Caco-2 (cell line): ENCODE measurements at regions not wholly inside any gene's neighbourhood (a gene's known extent, or its start where the extent isn't known, plus 50 kb on each side); places are given as distances from the start of the nearest gene placed in this dataset.

Source experiments
- BruUV-seq: library from RNA; stranded (reverse); fragments of 400-500 nt; replicated peaks from 2 replicates; lab custom pipeline; 2021; lab: Mats Ljungman, UMichigan
- CTCF ChIA-PET: fragments of 300-600 bp; sonication (Branson Sonifier 250); formaldehyde crosslinking; loops from one replicate; lab custom pipeline; 2022; ENCODE audit warnings: antibody characterized with exemption; lab: Charles Lee
- POLR2A ChIA-PET: fragments of 300-600 bp; sonication (Branson Sonifier 250); formaldehyde crosslinking; loops from one replicate; lab custom pipeline; 2022; ENCODE audit warnings: antibody characterized with exemption; lab: Charles Lee
- DNase-seq, 2 experiments: peaks; one replicate each; pipeline versions ENCODE4 v3.0.0 to v3.0.0-alpha.2; 2020 to 2022
- H3K27me3 ChIP-seq: replicated peaks from 2 replicates; pipeline ENCODE4 v1.6.0; 2011; ENCODE audit warnings: low read length; ENCODE audit not compliant: control insufficient read depth, insufficient read depth
- H3K36me3 ChIP-seq: 2 replicates; pipeline ENCODE4 v1.5.1; 2011; ENCODE audit warnings: low read length; ENCODE audit not compliant: control insufficient read depth, insufficient read depth
- H3K4me1 ChIP-seq: fragments of 250-450 bp; sonication (Bioruptor Pico); 2 replicates; pipeline ENCODE4 v1.5.1; 2020; ENCODE audit warnings: mild to moderate bottlenecking
- H3K4me3 ChIP-seq: 2 replicates; pipeline ENCODE4 v1.5.1; 2011; ENCODE audit warnings: low read depth, mild to moderate bottlenecking, control low read depth, low read length
- H3K9me3 ChIP-seq: fragments of 250-450 bp; sonication (Bioruptor Pico); 2 replicates; pipeline ENCODE4 v1.5.1; 2020; ENCODE audit warnings: mild to moderate bottlenecking, moderate library complexity
- H3K27ac Mint-ChIP-seq: one replicate; pipeline ENCODE4 v1.8.0; 2022; ENCODE audit warnings: mixed read lengths; ENCODE audit not compliant: unreplicated experiment
- H3K27me3 Mint-ChIP-seq: one replicate; pipeline ENCODE4 v1.8.0; 2022; ENCODE audit warnings: mixed read lengths; ENCODE audit not compliant: insufficient read depth, unreplicated experiment
- H3K36me3 Mint-ChIP-seq: one replicate; pipeline ENCODE4 v1.8.0; 2022; ENCODE audit warnings: mild to moderate bottlenecking, mixed read lengths; ENCODE audit not compliant: insufficient read depth, unreplicated experiment
- H3K4me1 Mint-ChIP-seq: one replicate; pipeline ENCODE4 v1.8.0; 2022; ENCODE audit warnings: low read depth, mixed read lengths; ENCODE audit not compliant: unreplicated experiment
- H3K4me3 Mint-ChIP-seq: one replicate; pipeline ENCODE4 v1.8.0; 2022; ENCODE audit warnings: mild to moderate bottlenecking, moderate library complexity, mixed read lengths; ENCODE audit not compliant: unreplicated experiment
- H3K9me3 Mint-ChIP-seq: one replicate; pipeline ENCODE4 v1.8.0; 2022; ENCODE audit warnings: mixed read lengths; ENCODE audit not compliant: unreplicated experiment
- intact Hi-C: fragments of 100-400 bp; cut with micrococcal nuclease; formaldehyde crosslinking; loops from one replicate; pipeline ENCODE4 v1.10.0; 2022; ENCODE audit not compliant: unreplicated experiment
- TF ChIP-seq, protein P1 (sequence below), 2 experiments: fragments of 200-600 bp in 1 of 2; IDR thresholded peaks; 1 replicate in 1 of 2; 2 replicates in 1 of 2; pipeline versions ENCODE4 v1.5.1 to v1.8.0; 2011 to 2022; ENCODE audit warnings: antibody characterized with exemption in 1 of 2, control low read depth in 1 of 2, inconsistent platforms in 1 of 2, low read depth in 1 of 2, low read length in 1 of 2, mild to moderate bottlenecking in 1 of 2, moderate library complexity in 1 of 2; ENCODE audit not compliant: insufficient read depth in 1 of 2, severe bottlenecking in 1 of 2, unreplicated experiment in 1 of 2

DNA sequence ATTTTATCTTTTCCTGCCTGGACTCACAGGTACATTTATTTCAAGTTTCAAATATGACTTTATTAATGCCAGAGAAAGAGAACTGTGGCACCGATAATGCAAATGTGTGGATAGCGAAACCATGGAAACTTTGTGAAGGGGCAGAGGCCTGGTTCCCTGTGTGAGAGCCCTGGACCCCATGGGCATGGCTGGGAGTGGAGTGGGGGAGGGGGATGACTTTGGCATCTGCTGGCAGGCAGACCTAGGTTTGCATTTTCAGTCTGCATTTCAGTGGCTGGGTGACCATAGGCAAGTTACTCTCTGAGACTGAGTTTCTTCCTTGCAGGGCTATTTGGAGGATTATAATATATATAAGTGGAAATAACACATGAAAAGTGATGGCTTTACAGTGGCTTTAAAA is 163.8 kb upstream of the TMTC4 start:
- Mint-ChIP-seq H3K36me3 (no peaks in the 10 kb centered on the region), H3K9me3 (no peaks in the 10 kb centered on the region), H3K27ac (no peak overlapping the region), H3K4me1 (no peaks in the 10 kb centered on the region), H3K4me3 (no peak overlapping the region), H3K27me3 (no peaks in the 10 kb centered on the region)
- POLR2A ChIA-PET = no interaction called here
- DNase-seq = no peak
- no peak overlapping the region for H3K4me3 ChIP-seq
- CTCF ChIA-PET = no interaction called here
- H3K27me3 ChIP-seq = no peaks in the 10 kb centered on the region; the same call in 1 of the 2 replicates
- no TSS peak for BruUV-seq
- H3K4me1 ChIP-seq = no peaks in the 10 kb centered on the region
- H3K36me3 ChIP-seq = no peaks in the 10 kb centered on the region
- TF ChIP-seq, protein P1, sequence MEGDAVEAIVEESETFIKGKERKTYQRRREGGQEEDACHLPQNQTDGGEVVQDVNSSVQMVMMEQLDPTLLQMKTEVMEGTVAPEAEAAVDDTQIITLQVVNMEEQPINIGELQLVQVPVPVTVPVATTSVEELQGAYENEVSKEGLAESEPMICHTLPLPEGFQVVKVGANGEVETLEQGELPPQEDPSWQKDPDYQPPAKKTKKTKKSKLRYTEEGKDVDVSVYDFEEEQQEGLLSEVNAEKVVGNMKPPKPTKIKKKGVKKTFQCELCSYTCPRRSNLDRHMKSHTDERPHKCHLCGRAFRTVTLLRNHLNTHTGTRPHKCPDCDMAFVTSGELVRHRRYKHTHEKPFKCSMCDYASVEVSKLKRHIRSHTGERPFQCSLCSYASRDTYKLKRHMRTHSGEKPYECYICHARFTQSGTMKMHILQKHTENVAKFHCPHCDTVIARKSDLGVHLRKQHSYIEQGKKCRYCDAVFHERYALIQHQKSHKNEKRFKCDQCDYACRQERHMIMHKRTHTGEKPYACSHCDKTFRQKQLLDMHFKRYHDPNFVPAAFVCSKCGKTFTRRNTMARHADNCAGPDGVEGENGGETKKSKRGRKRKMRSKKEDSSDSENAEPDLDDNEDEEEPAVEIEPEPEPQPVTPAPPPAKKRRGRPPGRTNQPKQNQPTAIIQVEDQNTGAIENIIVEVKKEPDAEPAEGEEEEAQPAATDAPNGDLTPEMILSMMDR (IDR thresholded peaks at IDR 0.05; ENCODE audit: insufficient read depth in 1 of 2, low read depth in 1 of 2, low read length in 1 of 2, severe bottlenecking in 1 of 2, unreplicated experiment in 1 of 2) = no peak
- intact Hi-C loops = no loop called here
- H3K9me3 ChIP-seq = 0 out of 2 replicates have a peak, but pooled peaks cover 3% of the 10 kb centered on the region

DNA sequence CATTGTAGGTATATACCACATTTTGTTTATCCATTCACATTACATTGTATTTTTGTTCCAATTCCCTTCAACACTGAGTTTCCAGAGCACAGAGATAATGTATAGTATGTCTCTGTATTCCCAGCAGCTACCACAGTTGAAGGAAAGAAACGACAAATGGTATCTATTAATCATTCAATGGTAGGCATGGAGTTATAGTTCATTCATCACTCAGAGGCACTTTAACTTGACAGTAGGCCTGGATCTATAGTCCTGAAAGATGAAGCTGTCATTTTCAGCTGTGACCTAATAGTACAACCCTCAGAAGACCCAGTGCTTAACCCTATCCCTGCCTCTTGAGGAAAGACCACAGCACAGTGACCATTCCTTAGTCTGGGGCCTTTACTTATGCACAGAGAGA is 163.0 kb upstream of the TMTC4 start:
- H3K36me3 ChIP-seq = no peaks in the 10 kb centered on the region
- no peaks in the 10 kb centered on the region for H3K4me1 ChIP-seq
- Mint-ChIP-seq H3K4me1 (no peaks in the 10 kb centered on the region), H3K27ac (no peak overlapping the region), H3K9me3 (peaks cover 2% of the 10 kb centered on the region), H3K4me3 (no peak overlapping the region), H3K27me3 (no peaks in the 10 kb centered on the region), H3K36me3 (no peaks in the 10 kb centered on the region)
- CTCF ChIA-PET = no interaction called here
- H3K9me3 ChIP-seq = 0 out of 2 replicates have a peak, but pooled peaks cover 3% of the 10 kb centered on the region
- intact Hi-C loops = no loop called here
- H3K4me3 ChIP-seq = no peak overlapping the region
- POLR2A ChIA-PET = no interaction called here
- no peak for DNase-seq
- no peaks in the 10 kb centered on the region; the same call in 1 of the 2 replicates for H3K27me3 ChIP-seq
- TF ChIP-seq, protein P1 (IDR thresholded peaks at IDR 0.05; ENCODE audit: insufficient read depth in 1 of 2, low read depth in 1 of 2, low read length in 1 of 2, severe bottlenecking in 1 of 2, unreplicated experiment in 1 of 2) = no peak
- no TSS peak for BruUV-seq

DNA sequence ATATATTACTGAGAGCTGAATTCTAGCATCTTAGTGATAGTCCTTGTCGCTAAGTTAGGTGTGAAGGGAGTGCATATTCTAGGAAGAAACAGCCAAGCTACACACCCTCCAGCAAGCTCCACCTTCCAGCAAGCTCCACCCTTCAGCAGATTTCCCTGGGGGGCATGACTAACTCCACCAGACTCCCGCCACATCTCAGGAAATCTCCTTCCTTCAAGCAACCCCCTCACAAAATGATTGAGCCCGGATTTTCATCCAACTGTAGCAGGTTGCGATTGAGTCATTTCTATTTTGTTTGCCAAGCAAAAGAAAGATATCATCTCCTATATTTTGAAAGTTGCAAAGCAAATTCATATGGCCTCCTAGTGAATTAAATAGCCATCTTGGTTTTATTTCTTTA is 162.1 kb upstream of the TMTC4 start:
- no peaks in the 10 kb centered on the region; the same call in 1 of the 2 replicates for H3K27me3 ChIP-seq
- Mint-ChIP-seq H3K9me3 (peaks cover 11% of the 10 kb centered on the region), H3K27ac (no peak overlapping the region), H3K4me3 (no peak overlapping the region), H3K36me3 (no peaks in the 10 kb centered on the region), H3K4me1 (no peaks in the 10 kb centered on the region), H3K27me3 (no peaks in the 10 kb centered on the region)
- POLR2A ChIA-PET = no interaction called here
- no peaks in the 10 kb centered on the region for H3K4me1 ChIP-seq
- H3K36me3 ChIP-seq = no peaks in the 10 kb centered on the region
- TF ChIP-seq, protein P1 (IDR thresholded peaks at IDR 0.05; ENCODE audit: insufficient read depth in 1 of 2, low read depth in 1 of 2, low read length in 1 of 2, severe bottlenecking in 1 of 2, unreplicated experiment in 1 of 2) = no peak
- intact Hi-C loops = no loop called here
- CTCF ChIA-PET = no interaction called here
- H3K9me3 ChIP-seq = 0 out of 2 replicates have a peak, but pooled peaks cover 3% of the 10 kb centered on the region
- no TSS peak for BruUV-seq
- no peak overlapping the region for H3K4me3 ChIP-seq
- no peak for DNase-seq
